HG03108 (cell line): ENCODE measurements at regions not wholly inside any gene's neighbourhood (a gene's known extent, or its start where the extent isn't known, plus 50 kb on each side); places are given as distances from the start of the nearest gene placed in this dataset.

Source experiments
- ATAC-seq: cut with Tn5 transposase; IDR thresholded peaks from one replicate; pipeline ENCODE4 v1.9.1; 2021; ENCODE audit warnings: moderate library complexity; ENCODE audit not compliant: unreplicated experiment

- ATAC-seq: no peak
Measured at GRCh38 chr10:8527773-8528172, 473.3 kb downstream of the GATA3 start.

GRCh38 chr10:8531116-8531515 is 476.6 kb downstream of the GATA3 start:
- ATAC-seq: no peak

GRCh38 chr10:8532647-8533046 is 478.2 kb downstream of the GATA3 start:
- ATAC-seq: no peak

- no peak for ATAC-seq
Measured at GRCh38 chr10:8533462-8533861, 479.0 kb downstream of the GATA3 start.

- no peak for ATAC-seq
Measured at GRCh38 chr10:8534096-8534495, 479.6 kb downstream of the GATA3 start.

- no peak for ATAC-seq
Measured at GRCh38 chr10:8534891-8535290, 480.4 kb downstream of the GATA3 start.

- no peak for ATAC-seq
Measured at GRCh38 chr10:8539056-8539455, 484.6 kb downstream of the GATA3 start.

- no peak for ATAC-seq
Measured at GRCh38 chr10:8543361-8544056, 489.0 kb downstream of the GATA3 start.

- no peak for ATAC-seq
Measured at GRCh38 chr10:8544057-8544380, 489.5 kb downstream of the GATA3 start.

GRCh38 chr10:8544500-8544899 is 490.0 kb downstream of the GATA3 start:
- ATAC-seq: no peak

- ATAC-seq: no peak
Measured at GRCh38 chr10:8554574-8554973, 500.1 kb downstream of the GATA3 start.

- no peak for ATAC-seq
Measured at GRCh38 chr10:8556321-8556720, 501.8 kb downstream of the GATA3 start.

- ATAC-seq: no peak
Measured at GRCh38 chr10:8563478-8563877, 509.0 kb downstream of the GATA3 start.

GRCh38 chr10:8566737-8567136 is 512.2 kb downstream of the GATA3 start:
- ATAC-seq: no peak

- ATAC-seq: no peak
Measured at GRCh38 chr10:8568401-8568800, 513.9 kb downstream of the GATA3 start.

- no peak for ATAC-seq
Measured at GRCh38 chr10:8575620-8576019, 521.1 kb downstream of the GATA3 start.

- no peak for ATAC-seq
Measured at GRCh38 chr10:8576281-8576680, 521.8 kb downstream of the GATA3 start.

- ATAC-seq: no peak
Measured at GRCh38 chr10:8576911-8577310, 522.4 kb downstream of the GATA3 start.

- ATAC-seq: no peak
Measured at GRCh38 chr10:8577686-8578085, 523.2 kb downstream of the GATA3 start.

GRCh38 chr10:8581521-8582225 is 527.2 kb downstream of the GATA3 start:
- ATAC-seq: no peak

GRCh38 chr10:8583096-8583495 is 528.6 kb downstream of the GATA3 start:
- no peak for ATAC-seq

GRCh38 chr10:8584666-8585065 is 530.2 kb downstream of the GATA3 start:
- no peak for ATAC-seq

- ATAC-seq: no peak
Measured at GRCh38 chr10:8586504-8586903, 532.0 kb downstream of the GATA3 start.
